ENCODE measurements at regions not wholly inside any gene's neighbourhood (a gene's known extent, or its start where the extent isn't known, plus 50 kb on each side); places are given as distances from the start of the nearest gene placed in this dataset.

GRCh38 chr7:42457663-42458062 is 220.7 kb upstream of the GLI3 start:
- intact Hi-C loops (cut with micrococcal nuclease) = no loop called here
- ATAC-seq (no peak), DNase-seq (no peak)
- no peak for TF ChIP-seq CTCF (IDR thresholded peaks at IDR 0.05)
- ChIA-PET POLR2A (no interaction called here), CTCF (interaction anchor here (0.7 kb wide), 1 partner anchor 18 kb away, joined by 3 read pairs; no protein-coding TSS in a partner anchor)
- Mint-ChIP-seq H3K27ac (no peak overlapping the region), H3K4me3 (no peak overlapping the region), H3K9me3 (no peaks in the 10 kb centered on the region), H3K4me1 (ENCODE audit: low read depth) (no peaks in the 10 kb centered on the region), H3K27me3 (peaks cover 2% of the 10 kb centered on the region), H3K36me3 (ENCODE audit: low read depth) (no peaks in the 10 kb centered on the region)

GRCh38 chr7:42456756-42457276 is 219.8 kb upstream of the GLI3 start:
- Mint-ChIP-seq H3K27ac (no peak overlapping the region), H3K4me3 (no peak overlapping the region), H3K9me3 (no peaks in the 10 kb centered on the region), H3K36me3 (ENCODE audit: low read depth) (no peaks in the 10 kb centered on the region), H3K27me3 (peaks cover 2% of the 10 kb centered on the region), H3K4me1 (ENCODE audit: low read depth) (no peaks in the 10 kb centered on the region)
- ChIA-PET POLR2A (no interaction called here), CTCF (no interaction called here)
- TF ChIP-seq CTCF (IDR thresholded peaks at IDR 0.05) = no peak
- intact Hi-C loops (cut with micrococcal nuclease) = no loop called here
- DNase-seq (no peak), ATAC-seq (no peak)

- DNase-seq = no peak
- Mint-ChIP-seq H3K4me1 (ENCODE audit: low read depth) (no peaks in the 10 kb centered on the region), H3K9me3 (no peaks in the 10 kb centered on the region), H3K36me3 (ENCODE audit: low read depth) (no peaks in the 10 kb centered on the region), H3K4me3 (no peak overlapping the region), H3K27ac (no peak overlapping the region), H3K27me3 (peaks cover 2% of the 10 kb centered on the region)
- intact Hi-C loops (cut with micrococcal nuclease) = no loop called here
- no peak for ATAC-seq
- TF ChIP-seq CTCF (IDR thresholded peaks at IDR 0.05) = no peak
- POLR2A ChIA-PET = no interaction called here
- CTCF ChIA-PET = no interaction called here
Measured at GRCh38 chr7:42456267-42456666, 219.3 kb upstream of the GLI3 start.

GRCh38 chr7:42453931-42454361 is 216.9 kb upstream of the GLI3 start:
- ChIA-PET CTCF (no interaction called here), POLR2A (no interaction called here)
- intact Hi-C loops (cut with micrococcal nuclease) = no loop called here
- Mint-ChIP-seq H3K27me3 (peaks cover 2% of the 10 kb centered on the region), H3K36me3 (ENCODE audit: low read depth) (no peaks in the 10 kb centered on the region), H3K9me3 (no peaks in the 10 kb centered on the region), H3K4me1 (ENCODE audit: low read depth) (no peaks in the 10 kb centered on the region), H3K4me3 (no peak overlapping the region), H3K27ac (no peak overlapping the region)
- ATAC-seq = no peak
- DNase-seq = no peak
- no peak for TF ChIP-seq CTCF (IDR thresholded peaks at IDR 0.05)

GRCh38 chr7:42452356-42452755 is 215.3 kb upstream of the GLI3 start:
- POLR2A ChIA-PET = no interaction called here
- H3K27me3 Mint-ChIP-seq = peaks cover 2% of the 10 kb centered on the region
- H3K36me3 Mint-ChIP-seq (ENCODE audit: low read depth) = no peaks in the 10 kb centered on the region
- H3K27ac Mint-ChIP-seq = no peak overlapping the region
- no peaks in the 10 kb centered on the region for H3K4me1 Mint-ChIP-seq (ENCODE audit: low read depth)
- no peak for TF ChIP-seq CTCF (IDR thresholded peaks at IDR 0.05)
- no peaks in the 10 kb centered on the region for H3K9me3 Mint-ChIP-seq
- intact Hi-C loops (cut with micrococcal nuclease) = no loop called here
- no peak overlapping the region for H3K4me3 Mint-ChIP-seq
- ATAC-seq = no peak
- DNase-seq = no peak
- CTCF ChIA-PET = no interaction called here

Data from activated CD8-positive, alpha-beta T cell treated with anti-CD3 and anti-CD28 coated beads for 36 hours (primary cell).